Body of pancreas (tissue), 4 donors: ENCODE measurements at regions not wholly inside any gene's neighbourhood (a gene's known extent, or its start where the extent isn't known, plus 50 kb on each side); places are given as distances from the start of the nearest gene placed in this dataset.

Source experiments
- ATAC-seq: fragments of 150-250 bp; one replicate; pipeline ENCODE4 v1.9.1; 2016
- DNase-seq, 4 donors: peaks; one replicate each; pipeline ENCODE4 v3.0.0-alpha.2; 2019
- H3K27ac ChIP-seq, 4 donors: fragments of 200-600 bp; sonication (generic); 1 replicate in 3 of 4; 2 replicates in 1 of 4; pipeline versions ENCODE4 v1.5.1 to v1.6.1; 2016 to 2019; ENCODE audit warnings: mild to moderate bottlenecking in 1 of 4, mixed read lengths in 1 of 4, moderate library complexity in 1 of 4
- H3K27me3 ChIP-seq, 2 donors: fragments of 200-600 bp; sonication (generic); one replicate each; pipeline ENCODE4 v1.6.0; 2016; ENCODE audit warnings: mild to moderate bottlenecking in 1 of 2
- H3K36me3 ChIP-seq, 2 donors: fragments of 200-600 bp; sonication (generic); replicated peaks in 1 of 2; 2 replicates each; pipeline ENCODE4 v1.5.1; 2016; ENCODE audit warnings: low read depth in 2 of 2; ENCODE audit not compliant: insufficient read depth in 1 of 2
- H3K4me1 ChIP-seq: fragments of 200-600 bp; sonication (generic); one replicate; pipeline ENCODE4 v1.6.0; 2016
- H3K4me3 ChIP-seq, 2 donors: fragments of 200-600 bp; sonication (generic); 1 replicate in 1 of 2; 2 replicates in 1 of 2; pipeline ENCODE4 v1.5.1; 2016 to 2019
- H3K9me3 ChIP-seq, 3 donors: fragments of 200-600 bp; sonication (generic); 1 replicate in 2 of 3; 2 replicates in 1 of 3; pipeline ENCODE4 v1.5.1; 2016
- CTCF ChIP-seq, 7 experiments: fragments of 450-650 bp in 4 of 7; fragments of 200-600 bp in 3 of 7; sonication (generic) in 3 of 7; IDR thresholded peaks; one replicate each; pipeline ENCODE4 v1.5.1; 2016 to 2019; ENCODE audit warnings: antibody characterized with exemption in 7 of 7
- POLR2A ChIP-seq, 3 donors: fragments of 450-650 bp; IDR thresholded peaks; one replicate each; pipeline ENCODE4 v1.6.1; 2016; ENCODE audit warnings: antibody characterized with exemption in 3 of 3, mild to moderate bottlenecking in 2 of 3
- WGBS, 2 donors: methylation state at CpG; one replicate each; pipeline ENCODE4 v1.1.5; 2017; 5-methylcytosine and 5-hydroxymethylcytosine counted together
- intact Hi-C: fragments of 100-400 bp; cut with DNase I; formaldehyde crosslinking; loops from one replicate; pipeline ENCODE4 v1.15.1; 2023

- Histone ChIP-seq H3K9me3 (no peaks in the 10 kb centered on the region), H3K27ac (no peak overlapping the region), H3K4me1 (no peaks in the 10 kb centered on the region), H3K36me3 (no peaks in the 10 kb centered on the region), H3K27me3 (no peaks in the 10 kb centered on the region), H3K4me3 (no peak overlapping the region)
- no peak for ATAC-seq
- TF ChIP-seq CTCF (IDR thresholded peaks at IDR 0.05) (no peak), POLR2A (IDR thresholded peaks at IDR 0.05) (no peak)
- 79 to 83% methylated on average over 4 of the region's 4 CpGs for WGBS, 2 donors
- intact Hi-C loops, result no loop called here
- DNase-seq, result no peak
Measured at GRCh38 chr1:201758499-201759050, 70.4 kb upstream of the IPO9 start.

- Histone ChIP-seq H3K4me3 (no peak overlapping the region), H3K27me3 (no peaks in the 10 kb centered on the region), H3K36me3 (no peaks in the 10 kb centered on the region), H3K27ac (no peak overlapping the region), H3K9me3 (no peaks in the 10 kb centered on the region), H3K4me1 (no peaks in the 10 kb centered on the region)
- 64 to 70% methylated on average over 3 of the region's 3 CpGs for WGBS, 2 donors
- intact Hi-C loops, result no loop called here
- TF ChIP-seq CTCF (IDR thresholded peaks at IDR 0.05) (no peak), POLR2A (IDR thresholded peaks at IDR 0.05) (no peak)
- ATAC-seq, result no peak
- DNase-seq, result no peak
Measured at GRCh38 chr1:201759194-201759815, 69.7 kb upstream of the IPO9 start.

GRCh38 chr1:201760516-201760915 lies 68.4 kb upstream of the IPO9 start:
- WGBS, 2 donors, result 85 to 94% methylated on average over 1 of the region's 1 CpG
- H3K27me3 ChIP-seq, result no peaks in the 10 kb centered on the region
- ATAC-seq (no peak), DNase-seq (no peak)
- no peak for TF ChIP-seq CTCF (IDR thresholded peaks at IDR 0.05)
- TF ChIP-seq POLR2A (IDR thresholded peaks at IDR 0.05), result no peak
- no peak overlapping the region for H3K4me3 ChIP-seq
- H3K27ac ChIP-seq, result no peak overlapping the region
- H3K4me1 ChIP-seq, result no peaks in the 10 kb centered on the region
- H3K36me3 ChIP-seq, result no peaks in the 10 kb centered on the region
- intact Hi-C loops, result no loop called here
- H3K9me3 ChIP-seq, result no peaks in the 10 kb centered on the region

GRCh38 chr1:201761178-201761577 lies 67.8 kb upstream of the IPO9 start:
- no peaks in the 10 kb centered on the region for H3K9me3 ChIP-seq
- no peak overlapping the region for H3K4me3 ChIP-seq
- TF ChIP-seq POLR2A (IDR thresholded peaks at IDR 0.05) (no peak), CTCF (IDR thresholded peaks at IDR 0.05) (no peak)
- H3K36me3 ChIP-seq, result no peaks in the 10 kb centered on the region
- no peak for DNase-seq
- H3K27me3 ChIP-seq, result no peaks in the 10 kb centered on the region
- no peaks in the 10 kb centered on the region for H3K4me1 ChIP-seq
- no peak for ATAC-seq
- intact Hi-C loops, result no loop called here
- 84 to 95% methylated on average over 8 of the region's 8 CpGs for WGBS, 2 donors
- no peak overlapping the region for H3K27ac ChIP-seq

GRCh38 chr1:201761871-201762270 lies 67.1 kb upstream of the IPO9 start:
- H3K27ac ChIP-seq, result no peak overlapping the region
- intact Hi-C loops, result no loop called here
- H3K4me3 ChIP-seq, result no peak overlapping the region
- H3K27me3 ChIP-seq, result no peaks in the 10 kb centered on the region
- no peaks in the 10 kb centered on the region for H3K4me1 ChIP-seq
- DNase-seq (no peak), ATAC-seq (no peak)
- 93 to 94% methylated on average over 4 of the region's 4 CpGs for WGBS, 2 donors
- H3K9me3 ChIP-seq, result no peaks in the 10 kb centered on the region
- TF ChIP-seq POLR2A (IDR thresholded peaks at IDR 0.05), result no peak
- TF ChIP-seq CTCF (IDR thresholded peaks at IDR 0.05), result no peak
- H3K36me3 ChIP-seq, result no peaks in the 10 kb centered on the region
